ENCODE measurements at regions not wholly inside any gene's neighbourhood (a gene's known extent, or its start where the extent isn't known, plus 50 kb on each side); places are given as distances from the start of the nearest gene placed in this dataset.
A peak's percentile ranks its signal among the peaks of the same experiment; 100 is the strongest.

DNA sequence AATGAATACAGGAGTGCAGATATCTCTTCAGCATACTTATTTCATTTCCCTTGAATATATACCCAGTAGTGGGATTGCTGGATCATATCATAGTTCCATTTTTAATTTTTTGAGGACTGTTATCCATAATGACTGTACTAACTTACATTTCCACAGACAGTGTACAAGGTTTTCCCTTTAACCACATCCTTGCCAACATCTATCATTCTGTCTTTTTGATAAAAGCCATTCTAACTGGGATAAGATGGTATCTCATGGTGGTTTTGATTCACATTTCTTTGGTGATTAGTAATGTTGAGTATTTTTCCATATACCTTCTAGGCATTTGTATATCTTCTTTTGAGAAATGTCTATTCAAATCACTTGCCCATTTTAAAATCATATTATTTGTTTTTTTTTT lies 325.2 kb downstream of the CYP26B1 start:
- no peaks in the 10 kb centered on the region for H3K36me3 ChIP-seq (replicated peaks in 1 of 2; ENCODE audit: control insufficient read depth in 1 of 2, insufficient read depth in 2 of 2, low read length in 1 of 2)
- H3K79me2 ChIP-seq (ENCODE audit: insufficient read depth) = no peaks in the 10 kb centered on the region
- H3K27ac ChIP-seq (ENCODE audit: low read depth in 2 of 2, low read length in 1 of 2) = peak overlapping the region in 1 of 2 experiments; percentile 45; a peak in 2 of 4 replicates
- DNase-seq = no peak
- H3F3A ChIP-seq (replicated peaks; ENCODE audit: insufficient read depth) = peaks cover 3% of the 10 kb centered on the region
- no peak overlapping the region for H3K9ac ChIP-seq
- no peaks in the 10 kb centered on the region for H3K4me1 ChIP-seq (ENCODE audit: control insufficient read depth in 1 of 2, insufficient read depth in 2 of 2, low read depth in 1 of 2, low read length in 1 of 2)
- no peak overlapping the region for H3K4me2 ChIP-seq
- no peaks in the 10 kb centered on the region for H4K20me1 ChIP-seq (ENCODE audit: insufficient read depth)
- no peak overlapping the region for H3K4me3 ChIP-seq (ENCODE audit: low read depth in 2 of 2, low read length in 1 of 2)
- no peaks in the 10 kb centered on the region for H3K27me3 ChIP-seq (ENCODE audit: insufficient read depth)
- H3K9me2 ChIP-seq = no peaks in the 10 kb centered on the region
- CTCF ChIA-PET = no interaction called here
- POLR2A ChIA-PET = no interaction called here
- no peak overlapping the region for H2AFZ ChIP-seq (ENCODE audit: low read depth)
- H3K9me3 ChIP-seq = no peaks in the 10 kb centered on the region
- TF ChIP-seq MXI1 (IDR thresholded peaks at IDR 0.05; ENCODE audit: low read depth, low read length) (no peak), TEAD4 (IDR thresholded peaks at IDR 0.05; ENCODE audit: borderline replicate concordance, insufficient read depth) (peak; percentile 94), RAD21 (IDR thresholded peaks at IDR 0.05; ENCODE audit: low read length) (no peak), FOSL2 (IDR thresholded peaks at IDR 0.05; ENCODE audit: borderline replicate concordance, low read depth) (peak; percentile 63; the same call in 1 of the 2 replicates), SIN3A (IDR thresholded peaks at IDR 0.05; ENCODE audit: borderline replicate concordance, low read depth, low read length) (no peak), POLR2AphosphoS5 (IDR thresholded peaks at IDR 0.05; ENCODE audit: low read depth, low read length) (peak; percentile 77; the same call in 1 of the 2 replicates), RCOR1 (IDR thresholded peaks at IDR 0.05; ENCODE audit: low read length) (no peak), FOXM1 (IDR thresholded peaks at IDR 0.05; ENCODE audit: low read depth) (peak; percentile 89; the same call in 1 of the 2 replicates), EP300 (IDR thresholded peaks at IDR 0.05; ENCODE audit: borderline replicate concordance in 1 of 2, low read depth in 1 of 2, low read length in 1 of 2) (peak in 1 of 2 experiments; percentile 96; a peak in 2 of 4 replicates), CHD2 (IDR thresholded peaks at IDR 0.05; ENCODE audit: low read length, partially characterized antibody) (no peak), RXRA (IDR thresholded peaks at IDR 0.05; ENCODE audit: borderline replicate concordance, low read depth) (peak; percentile 83; the same call in 1 of the 2 replicates), NFIC (IDR thresholded peaks at IDR 0.05; ENCODE audit: borderline replicate concordance) (peak; percentile 85; the same call in 1 of the 2 replicates), JUND (IDR thresholded peaks at IDR 0.05) (peak; percentile 93), TCF12 (IDR thresholded peaks at IDR 0.05) (peak; percentile 100), YY1 (IDR thresholded peaks at IDR 0.05; ENCODE audit: low read depth) (0 out of 2 replicates have a peak, but pooled peaks have one; percentile 31), GABPA (IDR thresholded peaks at IDR 0.05; ENCODE audit: low read depth) (no peak), SMC3 (IDR thresholded peaks at IDR 0.05; ENCODE audit: low read depth, low read length) (no peak), MEF2A (IDR thresholded peaks at IDR 0.05; ENCODE audit: borderline replicate concordance, low read depth) (peak; percentile 66; the same call in 1 of the 2 replicates)
- TF ChIP-seq, protein P1, sequence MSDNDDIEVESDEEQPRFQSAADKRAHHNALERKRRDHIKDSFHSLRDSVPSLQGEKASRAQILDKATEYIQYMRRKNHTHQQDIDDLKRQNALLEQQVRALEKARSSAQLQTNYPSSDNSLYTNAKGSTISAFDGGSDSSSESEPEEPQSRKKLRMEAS (IDR thresholded peaks at IDR 0.05; ENCODE audit: low read depth) = 0 out of 2 replicates have a peak, but pooled peaks have one; percentile 22
- TF ChIP-seq, protein P2, sequence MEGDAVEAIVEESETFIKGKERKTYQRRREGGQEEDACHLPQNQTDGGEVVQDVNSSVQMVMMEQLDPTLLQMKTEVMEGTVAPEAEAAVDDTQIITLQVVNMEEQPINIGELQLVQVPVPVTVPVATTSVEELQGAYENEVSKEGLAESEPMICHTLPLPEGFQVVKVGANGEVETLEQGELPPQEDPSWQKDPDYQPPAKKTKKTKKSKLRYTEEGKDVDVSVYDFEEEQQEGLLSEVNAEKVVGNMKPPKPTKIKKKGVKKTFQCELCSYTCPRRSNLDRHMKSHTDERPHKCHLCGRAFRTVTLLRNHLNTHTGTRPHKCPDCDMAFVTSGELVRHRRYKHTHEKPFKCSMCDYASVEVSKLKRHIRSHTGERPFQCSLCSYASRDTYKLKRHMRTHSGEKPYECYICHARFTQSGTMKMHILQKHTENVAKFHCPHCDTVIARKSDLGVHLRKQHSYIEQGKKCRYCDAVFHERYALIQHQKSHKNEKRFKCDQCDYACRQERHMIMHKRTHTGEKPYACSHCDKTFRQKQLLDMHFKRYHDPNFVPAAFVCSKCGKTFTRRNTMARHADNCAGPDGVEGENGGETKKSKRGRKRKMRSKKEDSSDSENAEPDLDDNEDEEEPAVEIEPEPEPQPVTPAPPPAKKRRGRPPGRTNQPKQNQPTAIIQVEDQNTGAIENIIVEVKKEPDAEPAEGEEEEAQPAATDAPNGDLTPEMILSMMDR (IDR thresholded peaks at IDR 0.05) = no peak
- TF ChIP-seq, protein P3, sequence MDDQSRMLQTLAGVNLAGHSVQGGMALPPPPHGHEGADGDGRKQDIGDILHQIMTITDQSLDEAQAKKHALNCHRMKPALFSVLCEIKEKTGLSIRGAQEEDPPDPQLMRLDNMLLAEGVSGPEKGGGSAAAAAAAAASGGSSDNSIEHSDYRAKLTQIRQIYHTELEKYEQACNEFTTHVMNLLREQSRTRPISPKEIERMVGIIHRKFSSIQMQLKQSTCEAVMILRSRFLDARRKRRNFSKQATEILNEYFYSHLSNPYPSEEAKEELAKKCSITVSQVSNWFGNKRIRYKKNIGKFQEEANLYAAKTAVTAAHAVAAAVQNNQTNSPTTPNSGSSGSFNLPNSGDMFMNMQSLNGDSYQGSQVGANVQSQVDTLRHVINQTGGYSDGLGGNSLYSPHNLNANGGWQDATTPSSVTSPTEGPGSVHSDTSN (IDR thresholded peaks at IDR 0.05) = peak; percentile 98
- TF ChIP-seq, protein P4, sequence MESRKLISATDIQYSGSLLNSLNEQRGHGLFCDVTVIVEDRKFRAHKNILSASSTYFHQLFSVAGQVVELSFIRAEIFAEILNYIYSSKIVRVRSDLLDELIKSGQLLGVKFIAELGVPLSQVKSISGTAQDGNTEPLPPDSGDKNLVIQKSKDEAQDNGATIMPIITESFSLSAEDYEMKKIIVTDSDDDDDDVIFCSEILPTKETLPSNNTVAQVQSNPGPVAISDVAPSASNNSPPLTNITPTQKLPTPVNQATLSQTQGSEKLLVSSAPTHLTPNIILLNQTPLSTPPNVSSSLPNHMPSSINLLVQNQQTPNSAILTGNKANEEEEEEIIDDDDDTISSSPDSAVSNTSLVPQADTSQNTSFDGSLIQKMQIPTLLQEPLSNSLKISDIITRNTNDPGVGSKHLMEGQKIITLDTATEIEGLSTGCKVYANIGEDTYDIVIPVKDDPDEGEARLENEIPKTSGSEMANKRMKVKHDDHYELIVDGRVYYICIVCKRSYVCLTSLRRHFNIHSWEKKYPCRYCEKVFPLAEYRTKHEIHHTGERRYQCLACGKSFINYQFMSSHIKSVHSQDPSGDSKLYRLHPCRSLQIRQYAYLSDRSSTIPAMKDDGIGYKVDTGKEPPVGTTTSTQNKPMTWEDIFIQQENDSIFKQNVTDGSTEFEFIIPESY (IDR thresholded peaks at IDR 0.05; ENCODE audit: borderline replicate concordance, low read depth) = peak; percentile 56; the same call in 1 of the 2 replicates
- TF ChIP-seq, protein P5, sequence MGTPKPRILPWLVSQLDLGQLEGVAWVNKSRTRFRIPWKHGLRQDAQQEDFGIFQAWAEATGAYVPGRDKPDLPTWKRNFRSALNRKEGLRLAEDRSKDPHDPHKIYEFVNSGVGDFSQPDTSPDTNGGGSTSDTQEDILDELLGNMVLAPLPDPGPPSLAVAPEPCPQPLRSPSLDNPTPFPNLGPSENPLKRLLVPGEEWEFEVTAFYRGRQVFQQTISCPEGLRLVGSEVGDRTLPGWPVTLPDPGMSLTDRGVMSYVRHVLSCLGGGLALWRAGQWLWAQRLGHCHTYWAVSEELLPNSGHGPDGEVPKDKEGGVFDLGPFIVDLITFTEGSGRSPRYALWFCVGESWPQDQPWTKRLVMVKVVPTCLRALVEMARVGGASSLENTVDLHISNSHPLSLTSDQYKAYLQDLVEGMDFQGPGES (IDR thresholded peaks at IDR 0.05; ENCODE audit: low read depth, low read length) = no peak

Data from SK-N-SH (cell line).